AG04450 (cell line): ENCODE measurements at regions not wholly inside any gene's neighbourhood (a gene's known extent, or its start where the extent isn't known, plus 50 kb on each side); places are given as distances from the start of the nearest gene placed in this dataset.

Source experiments
- CTCF ChIA-PET: fragments of 300-600, 350-600 bp; formaldehyde crosslinking; extraction: SDS; loops from one replicate; lab custom pipeline; 2022; ENCODE audit warnings: antibody characterized with exemption, inconsistent platforms; lab: Charles Lee
- POLR2A ChIA-PET: fragments of 350-600 bp; formaldehyde crosslinking; extraction: SDS; loops from one replicate; lab custom pipeline; 2021; ENCODE audit warnings: antibody characterized with exemption, inconsistent platforms; lab: Yijun Ruan, JAX
- DNase-seq: peaks from one replicate; pipeline ENCODE4 v3.0.0-alpha.2; 2011; ENCODE audit warnings: low read depth, low spot score
- H3K27ac ChIP-seq: one replicate; pipeline ENCODE4 v1.5.1; 2012; ENCODE audit warnings: low read depth, low read length, control low read depth
- H3K27me3 ChIP-seq: one replicate; pipeline ENCODE4 v1.6.0; 2012; ENCODE audit warnings: low read length; ENCODE audit not compliant: control insufficient read depth, insufficient read depth
- H3K4me3 ChIP-seq: 2 replicates; pipeline ENCODE4 v1.5.1; 2011; ENCODE audit warnings: mild to moderate bottlenecking, low read depth, low read length, control low read depth
- H3K9me3 ChIP-seq: 2 replicates; pipeline ENCODE4 v1.5.1; 2012; ENCODE audit warnings: low read length; ENCODE audit not compliant: control insufficient read depth, insufficient read depth
- CTCF ChIP-seq: IDR thresholded peaks from 2 replicates; pipeline ENCODE4 v1.5.1; 2011; ENCODE audit warnings: low read depth, low read length, control low read depth, inconsistent platforms

- peak; percentile 34 for DNase-seq
- POLR2A ChIA-PET: interaction anchor here (0.7 to 1.6 kb wide), 5 partner anchors 10 to 100 kb away, joined by 3 to 12 read pairs (median 4); no protein-coding TSS in a partner anchor
- Histone ChIP-seq H3K27me3 (no peaks in the 10 kb centered on the region), H3K27ac (peak overlapping the region; percentile 31), H3K9me3 (no peaks in the 10 kb centered on the region), H3K4me3 (no peak overlapping the region)
- CTCF ChIA-PET: interaction anchor here (0.7 to 2.7 kb wide), 3 partner anchors 26 to 60 kb away, joined by 5 to 11 read pairs (median 8); no protein-coding TSS in a partner anchor
- TF ChIP-seq CTCF: no peak
These were observed 97.7 kb upstream of the ACSL4 start for GRCh38 chrX:109830704-109831206.

- no peak for TF ChIP-seq CTCF
- CTCF ChIA-PET: interaction anchor here (1.1 to 2.7 kb wide), 3 partner anchors 26 to 293 kb away, joined by 3 to 11 read pairs (median 8); no protein-coding TSS in a partner anchor
- POLR2A ChIA-PET: interaction anchor here (0.7 to 1.6 kb wide), 5 partner anchors 9 to 101 kb away, joined by 3 to 12 read pairs (median 4); no protein-coding TSS in a partner anchor
- Histone ChIP-seq H3K9me3 (no peaks in the 10 kb centered on the region), H3K27ac (no peak overlapping the region), H3K4me3 (no peak overlapping the region), H3K27me3 (no peaks in the 10 kb centered on the region)
- no peak for DNase-seq
These were observed 98.4 kb upstream of the ACSL4 start for GRCh38 chrX:109831326-109831985.

- CTCF ChIA-PET: interaction anchor here (1.0 to 3.8 kb wide), 4 partner anchors 12 to 55 kb away, joined by 3 to 18 read pairs (median 4); no protein-coding TSS in a partner anchor
- Histone ChIP-seq H3K27me3 (no peaks in the 10 kb centered on the region), H3K27ac (peak overlapping the region; percentile 88), H3K9me3 (no peaks in the 10 kb centered on the region), H3K4me3 (no peak overlapping the region)
- no peak for TF ChIP-seq CTCF
- DNase-seq: no peak
- POLR2A ChIA-PET: interaction anchor here (0.6 to 1.3 kb wide), 5 partner anchors 9 to 108 kb away, joined by 3 to 12 read pairs (median 3); no protein-coding TSS in a partner anchor
These were observed 106.9 kb upstream of the ACSL4 start for GRCh38 chrX:109839694-109840567.

- no peaks in the 10 kb centered on the region for H3K27me3 ChIP-seq
- no peak overlapping the region for H3K4me3 ChIP-seq
- TF ChIP-seq CTCF: no peak
- H3K27ac ChIP-seq: peak overlapping the region; percentile 88
- peak; percentile 81 for DNase-seq
- ChIA-PET CTCF (interaction anchor here (0.9 to 3.8 kb wide), 4 partner anchors 13 to 128 kb away, joined by 4 to 18 read pairs (median 4); no protein-coding TSS in a partner anchor), POLR2A (interaction anchor here (0.6 to 1.3 kb wide), 5 partner anchors 10 to 108 kb away, joined by 3 to 12 read pairs (median 3); no protein-coding TSS in a partner anchor)
- no peaks in the 10 kb centered on the region for H3K9me3 ChIP-seq
These were observed 107.5 kb upstream of the ACSL4 start for GRCh38 chrX:109840585-109840984.
